Lower leg skin (tissue), 3 donors: ENCODE measurements at regions not wholly inside any gene's neighbourhood (a gene's known extent, or its start where the extent isn't known, plus 50 kb on each side); places are given as distances from the start of the nearest gene placed in this dataset.

Source experiments
- POLR2A ChIP-seq, 2 donors: fragments of 450-650 bp; IDR thresholded peaks; one replicate each; pipeline ENCODE4 v1.6.1; 2016 to 2017; ENCODE audit warnings: antibody characterized with exemption in 2 of 2, mild to moderate bottlenecking in 1 of 2, moderate library complexity in 1 of 2
- TF ChIP-seq, protein P1 (sequence below), 3 donors: fragments of 450-650 bp; IDR thresholded peaks; one replicate each; pipeline ENCODE4 v1.5.1; 2016; ENCODE audit warnings: antibody characterized with exemption in 3 of 3, mild to moderate bottlenecking in 3 of 3, moderate library complexity in 2 of 3

DNA sequence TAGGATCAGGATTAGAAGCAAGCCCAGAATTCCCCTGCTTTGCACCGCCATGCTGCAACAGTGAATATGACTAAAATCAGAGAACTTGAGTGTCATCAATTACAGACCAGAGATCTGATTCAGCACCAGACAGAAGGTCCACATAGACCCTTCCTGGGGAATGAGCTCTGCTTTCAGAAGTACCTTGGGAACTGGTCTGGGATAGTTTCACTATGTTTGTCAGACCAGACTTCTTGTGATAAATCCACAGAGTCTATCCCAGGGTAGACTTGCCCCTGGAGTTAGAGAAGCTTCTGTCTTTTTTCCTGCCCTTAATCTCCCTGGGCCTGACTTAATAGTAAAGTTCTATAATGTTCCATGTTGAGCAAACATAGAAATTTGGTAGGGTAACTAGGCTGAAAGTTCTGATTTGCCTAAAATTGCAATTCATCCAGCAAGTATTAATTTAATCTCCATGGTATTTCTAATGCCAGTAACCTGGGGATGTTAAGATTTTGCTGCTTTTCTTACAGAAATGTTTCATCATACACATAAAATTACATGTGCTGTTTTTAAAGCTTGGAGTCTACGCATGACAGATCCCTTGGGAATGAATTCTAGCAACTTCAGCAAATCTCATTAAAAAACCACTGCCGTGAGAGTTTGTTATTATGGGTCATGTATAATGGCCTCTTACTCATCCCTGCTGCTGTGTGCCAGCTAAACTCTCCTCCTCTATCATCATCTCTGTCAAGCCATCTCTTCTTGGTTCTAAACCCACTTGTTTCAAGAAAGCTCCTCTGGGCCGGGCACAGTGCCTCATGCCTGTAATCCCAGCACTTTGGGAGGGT is 61.3 kb upstream of the METAP2 start:
- TF ChIP-seq, protein P1, sequence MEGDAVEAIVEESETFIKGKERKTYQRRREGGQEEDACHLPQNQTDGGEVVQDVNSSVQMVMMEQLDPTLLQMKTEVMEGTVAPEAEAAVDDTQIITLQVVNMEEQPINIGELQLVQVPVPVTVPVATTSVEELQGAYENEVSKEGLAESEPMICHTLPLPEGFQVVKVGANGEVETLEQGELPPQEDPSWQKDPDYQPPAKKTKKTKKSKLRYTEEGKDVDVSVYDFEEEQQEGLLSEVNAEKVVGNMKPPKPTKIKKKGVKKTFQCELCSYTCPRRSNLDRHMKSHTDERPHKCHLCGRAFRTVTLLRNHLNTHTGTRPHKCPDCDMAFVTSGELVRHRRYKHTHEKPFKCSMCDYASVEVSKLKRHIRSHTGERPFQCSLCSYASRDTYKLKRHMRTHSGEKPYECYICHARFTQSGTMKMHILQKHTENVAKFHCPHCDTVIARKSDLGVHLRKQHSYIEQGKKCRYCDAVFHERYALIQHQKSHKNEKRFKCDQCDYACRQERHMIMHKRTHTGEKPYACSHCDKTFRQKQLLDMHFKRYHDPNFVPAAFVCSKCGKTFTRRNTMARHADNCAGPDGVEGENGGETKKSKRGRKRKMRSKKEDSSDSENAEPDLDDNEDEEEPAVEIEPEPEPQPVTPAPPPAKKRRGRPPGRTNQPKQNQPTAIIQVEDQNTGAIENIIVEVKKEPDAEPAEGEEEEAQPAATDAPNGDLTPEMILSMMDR (IDR thresholded peaks at IDR 0.05), result no peak
- TF ChIP-seq POLR2A (IDR thresholded peaks at IDR 0.05), result no peak
